ENCODE measurements at regions not wholly inside any gene's neighbourhood (a gene's known extent, or its start where the extent isn't known, plus 50 kb on each side); places are given as distances from the start of the nearest gene placed in this dataset.
A peak's percentile ranks its signal among the peaks of the same experiment; 100 is the strongest.

DNA sequence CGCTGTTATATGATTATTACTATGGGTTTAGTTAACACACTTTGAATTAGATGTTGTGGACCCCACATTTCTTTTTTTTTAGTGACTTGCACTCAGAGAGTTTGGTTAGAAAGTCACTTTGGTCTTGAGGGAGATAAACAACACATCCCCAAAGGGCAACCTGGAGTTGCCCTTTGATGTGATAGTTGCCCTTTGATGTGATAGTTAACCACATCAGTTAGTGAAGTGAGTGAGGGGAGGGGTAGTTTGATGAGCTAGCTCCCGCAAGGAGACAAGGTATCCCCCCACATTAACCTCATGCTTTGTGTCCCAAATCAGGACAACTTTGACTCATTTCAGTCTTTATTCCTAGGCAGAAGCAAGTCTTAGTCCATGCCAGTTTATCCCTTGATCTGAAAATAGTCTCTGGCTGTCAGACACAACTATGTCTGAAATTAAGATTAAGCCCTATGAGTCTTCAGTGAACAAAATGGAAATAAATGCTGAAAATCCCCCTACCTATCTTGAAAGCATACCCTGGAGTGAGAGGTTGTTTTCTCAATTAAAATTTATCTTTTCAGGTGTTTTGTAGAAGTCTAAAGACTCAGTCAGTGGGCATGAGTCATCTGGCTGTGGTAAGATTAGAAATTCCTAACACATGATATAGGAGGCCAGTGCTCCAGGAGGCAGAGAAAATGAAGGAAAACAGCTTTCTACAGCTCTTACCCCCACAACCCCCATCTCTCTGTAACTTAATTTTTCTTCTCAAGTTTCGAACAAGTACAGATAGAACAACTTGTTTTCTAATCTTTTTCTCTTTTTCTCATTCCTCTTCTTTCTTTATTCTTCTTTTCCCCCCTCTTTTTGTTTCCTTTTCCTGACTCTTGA, 208.9 kb upstream of the DMRTA1 start:
- Mint-ChIP-seq H3K9me3 (peaks cover 2% of the 10 kb centered on the region), H3K36me3 (no peaks in the 10 kb centered on the region), H3K4me1 (peaks cover 26% of the 10 kb centered on the region), H3K27ac (no peak overlapping the region), H3K27me3 (no peaks in the 10 kb centered on the region), H3K4me3 (no peak overlapping the region)
- DNase-seq (ENCODE audit: low spot score in 2 of 2) (no peak), ATAC-seq (ENCODE audit: low read depth) (no peak)

DNA sequence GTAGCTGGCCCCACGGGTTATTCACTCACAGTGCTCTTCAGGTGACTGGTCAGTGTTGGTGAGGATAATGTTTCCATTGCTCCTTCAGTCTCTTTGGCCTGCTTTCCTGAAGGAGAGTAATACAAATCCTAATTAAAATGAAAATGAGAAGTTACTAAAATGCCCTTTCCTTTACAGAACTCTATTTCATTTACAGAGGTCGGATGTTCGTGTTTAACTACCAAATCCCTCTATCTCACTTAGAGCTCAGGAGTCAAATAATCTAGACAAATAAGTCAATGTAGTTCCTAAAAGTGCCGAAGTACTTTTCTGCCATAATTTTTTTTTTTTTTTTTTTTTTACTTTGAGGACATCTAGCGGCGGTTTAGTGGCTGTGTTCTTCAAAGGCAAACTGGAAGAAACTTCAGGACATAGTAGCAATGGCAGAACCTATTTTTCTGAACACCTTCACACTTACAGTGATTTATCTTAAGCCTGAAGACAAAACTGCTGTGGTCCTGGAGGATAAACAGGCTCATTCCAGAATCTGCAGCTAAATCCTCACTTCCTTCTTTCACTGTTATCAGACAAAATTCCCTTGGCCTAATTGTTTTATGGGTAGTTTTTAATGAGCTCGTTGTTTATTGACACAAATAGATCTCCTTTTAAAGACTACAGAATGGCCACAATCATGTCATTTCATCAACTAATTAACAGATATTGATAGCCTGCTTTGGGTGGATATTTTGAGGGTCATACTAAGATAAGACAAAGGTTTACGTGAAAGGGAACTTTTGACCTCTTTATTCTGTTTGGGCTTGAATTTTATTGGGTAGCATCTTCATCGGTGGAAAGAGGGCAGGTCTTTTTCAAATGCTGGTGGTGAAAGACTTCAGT, 207.6 kb upstream of the DMRTA1 start:
- Mint-ChIP-seq H3K4me1 (peaks cover 26% of the 10 kb centered on the region), H3K36me3 (no peaks in the 10 kb centered on the region), H3K27ac (peak overlapping the region; percentile 45), H3K4me3 (peak overlapping the region; percentile 21), H3K27me3 (no peaks in the 10 kb centered on the region), H3K9me3 (peaks cover 2% of the 10 kb centered on the region)
- DNase-seq (ENCODE audit: low spot score in 2 of 2): no peak
- ATAC-seq (ENCODE audit: low read depth): peak; percentile 39

DNA sequence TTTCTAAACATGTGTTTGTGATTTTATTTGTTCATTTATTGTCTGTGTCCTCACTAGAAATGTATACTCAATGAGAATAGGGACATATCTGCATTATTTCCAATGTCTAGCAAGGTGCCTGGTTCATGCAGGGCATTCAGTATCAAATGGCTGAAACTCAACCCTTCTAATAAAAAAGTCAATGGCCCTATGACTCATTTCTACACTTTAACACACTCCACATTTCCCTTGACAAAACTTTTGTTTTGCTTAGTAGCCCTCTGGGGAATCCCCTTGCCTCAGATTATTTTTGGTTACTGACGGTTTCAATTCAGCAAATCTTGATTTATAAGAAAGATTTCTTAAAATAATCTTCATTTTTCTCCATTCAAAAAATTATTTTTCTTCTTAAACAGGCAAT, 206.0 kb upstream of the DMRTA1 start:
- DNase-seq (ENCODE audit: low spot score in 2 of 2) (peak in 1 of 2 donors; percentile 41), ATAC-seq (ENCODE audit: low read depth) (peak; percentile 80)
- no peaks in the 10 kb centered on the region for H3K36me3 Mint-ChIP-seq
- H3K9me3 Mint-ChIP-seq: no peaks in the 10 kb centered on the region
- H3K27me3 Mint-ChIP-seq: no peaks in the 10 kb centered on the region
- H3K4me1 Mint-ChIP-seq: peaks cover 22% of the 10 kb centered on the region
- peak overlapping the region; percentile 79 for H3K27ac Mint-ChIP-seq
- peak overlapping the region; percentile 50 for H3K4me3 Mint-ChIP-seq

DNA sequence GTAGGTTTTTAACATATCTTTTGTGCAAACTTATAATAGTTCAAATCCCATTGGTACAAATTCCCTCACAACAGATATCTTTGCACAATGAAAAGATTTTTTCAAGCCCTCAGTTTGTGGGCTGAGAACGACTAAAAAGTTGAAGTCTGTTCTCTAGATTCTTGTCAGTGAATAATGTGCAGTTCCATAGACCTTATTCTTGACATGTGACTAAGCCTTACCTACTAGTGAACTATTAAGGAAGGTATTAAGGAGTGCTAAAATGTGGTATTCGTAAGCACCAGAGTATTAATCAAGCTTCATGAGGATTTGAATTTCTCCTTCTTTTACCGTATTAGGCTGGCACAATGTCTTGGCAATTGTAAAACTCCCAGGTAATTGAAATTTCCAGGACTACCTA, 205.6 kb upstream of the DMRTA1 start:
- DNase-seq (ENCODE audit: low spot score in 2 of 2) (no peak), ATAC-seq (ENCODE audit: low read depth) (peak; percentile 28)
- peak overlapping the region; percentile 79 for H3K27ac Mint-ChIP-seq
- H3K36me3 Mint-ChIP-seq: no peaks in the 10 kb centered on the region
- no peak overlapping the region for H3K4me3 Mint-ChIP-seq
- no peaks in the 10 kb centered on the region for H3K9me3 Mint-ChIP-seq
- peaks cover 22% of the 10 kb centered on the region for H3K4me1 Mint-ChIP-seq
- H3K27me3 Mint-ChIP-seq: no peaks in the 10 kb centered on the region

DNA sequence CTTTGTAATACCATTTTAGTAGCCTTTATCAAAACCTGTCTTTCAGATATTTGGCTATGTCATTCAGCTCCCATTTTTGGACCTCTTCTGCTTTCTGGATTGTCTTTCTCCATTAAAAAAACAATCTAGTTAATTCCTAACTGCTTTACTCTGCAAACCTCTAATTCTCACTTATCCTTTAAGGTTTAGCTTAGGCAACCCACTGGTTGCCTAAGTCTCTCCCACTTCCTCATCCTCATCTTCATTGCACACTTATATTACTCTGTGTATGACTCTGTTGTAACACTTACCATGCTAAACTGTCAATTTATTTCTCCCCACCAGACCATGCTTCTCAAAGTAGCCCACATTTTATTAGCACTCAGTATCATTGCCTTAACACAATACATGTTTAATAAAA, 205.0 kb upstream of the DMRTA1 start:
- ATAC-seq (ENCODE audit: low read depth) (no peak), DNase-seq (ENCODE audit: low spot score in 2 of 2) (no peak)
- H3K4me1 Mint-ChIP-seq: peaks cover 22% of the 10 kb centered on the region
- H3K27ac Mint-ChIP-seq: peak overlapping the region; percentile 48
- no peaks in the 10 kb centered on the region for H3K27me3 Mint-ChIP-seq
- H3K36me3 Mint-ChIP-seq: no peaks in the 10 kb centered on the region
- no peak overlapping the region for H3K4me3 Mint-ChIP-seq
- H3K9me3 Mint-ChIP-seq: no peaks in the 10 kb centered on the region

DNA sequence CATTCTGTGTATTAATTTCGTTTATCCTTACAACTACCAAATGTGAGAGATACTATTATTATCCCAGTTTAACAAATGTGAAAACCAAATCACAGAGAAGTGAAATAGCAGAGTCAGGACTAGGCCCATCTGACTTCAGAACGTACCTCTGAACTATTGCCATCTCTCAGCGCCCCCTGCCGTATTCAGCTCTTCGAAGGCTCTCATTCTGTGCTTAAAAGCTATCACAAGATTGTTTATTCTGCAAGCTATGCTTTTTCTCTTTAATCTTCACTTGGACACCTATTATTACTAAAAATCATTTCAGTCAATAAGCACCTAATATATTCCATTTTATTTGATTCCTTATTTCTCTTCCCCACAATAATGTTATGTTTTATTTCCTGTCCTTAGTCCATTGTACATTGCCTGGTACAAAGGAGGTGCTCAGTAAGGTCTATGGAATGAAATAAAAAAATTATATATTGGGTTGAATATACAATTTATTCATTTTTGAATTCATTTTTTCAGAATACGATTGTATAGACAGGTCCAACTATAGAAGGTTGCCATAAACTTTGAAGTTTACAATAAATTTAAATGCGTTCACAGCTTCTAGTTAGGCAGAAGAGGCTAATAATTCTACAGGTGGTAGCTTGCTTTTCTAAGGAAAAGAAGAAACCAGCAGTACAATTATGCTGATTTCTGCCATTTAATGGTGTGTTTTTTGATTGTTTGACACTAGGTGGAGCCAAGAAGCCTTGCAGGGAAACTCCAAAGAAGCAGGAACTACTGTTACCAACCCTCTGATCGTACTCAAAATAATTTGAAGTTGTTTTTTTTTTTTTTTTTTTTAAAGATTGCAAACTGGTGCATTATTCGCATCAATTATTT, 202.2 kb upstream of the DMRTA1 start:
- Mint-ChIP-seq H3K4me3 (no peak overlapping the region), H3K36me3 (no peaks in the 10 kb centered on the region), H3K27me3 (no peaks in the 10 kb centered on the region), H3K9me3 (no peaks in the 10 kb centered on the region), H3K4me1 (peaks cover 16% of the 10 kb centered on the region), H3K27ac (peak overlapping the region; percentile 21)
- peak; percentile 20 to 38 for DNase-seq (ENCODE audit: low spot score in 2 of 2)
- peak; percentile 64 for ATAC-seq (ENCODE audit: low read depth)

DNA sequence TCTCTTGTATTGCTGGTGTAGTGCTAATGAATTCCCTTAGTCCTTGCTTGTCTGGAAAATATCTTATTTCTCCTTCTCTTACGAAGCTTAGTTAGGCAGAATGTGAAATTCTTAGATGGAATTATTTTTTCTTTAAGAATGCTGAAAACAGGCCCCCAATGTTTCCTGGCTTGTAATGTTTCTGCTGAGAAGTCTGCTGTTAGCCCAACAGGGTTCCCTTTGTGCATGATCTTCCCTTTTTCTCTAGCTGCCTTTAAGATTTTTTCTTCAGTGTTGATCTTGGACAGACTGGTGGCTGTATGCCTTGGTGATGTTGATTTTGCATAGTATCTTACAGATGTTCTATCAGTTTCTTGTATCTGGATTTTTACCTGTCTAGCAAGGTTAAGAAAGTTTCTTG, 191.3 kb upstream of the DMRTA1 start:
- Mint-ChIP-seq H3K4me1 (no peaks in the 10 kb centered on the region), H3K36me3 (peaks cover 8% of the 10 kb centered on the region), H3K27me3 (peaks cover 14% of the 10 kb centered on the region), H3K4me3 (no peak overlapping the region), H3K9me3 (peaks cover 19% of the 10 kb centered on the region), H3K27ac (no peak overlapping the region)
- DNase-seq (ENCODE audit: low spot score in 2 of 2) (no peak), ATAC-seq (ENCODE audit: low read depth) (no peak)

DNA sequence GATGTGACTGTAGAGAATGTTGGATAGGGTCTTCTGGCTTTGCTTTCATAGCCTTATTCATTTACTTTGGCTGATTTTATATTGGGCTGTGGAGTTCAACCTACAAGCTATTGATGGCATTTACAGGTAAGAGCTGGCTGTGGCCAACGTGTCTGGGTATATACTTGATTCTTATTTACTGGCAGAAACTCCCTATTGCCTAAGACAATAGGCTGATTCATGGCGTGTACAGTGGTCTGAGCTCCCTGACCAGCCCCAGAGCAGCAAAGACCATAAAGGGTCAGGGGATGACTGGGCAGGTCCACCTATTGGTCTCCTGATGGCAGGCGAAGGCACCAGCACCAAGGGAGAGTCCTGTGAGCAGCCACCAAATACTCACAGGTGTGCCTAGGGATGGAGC, 190.2 kb upstream of the DMRTA1 start:
- Mint-ChIP-seq H3K27ac (no peak overlapping the region), H3K36me3 (peaks cover 8% of the 10 kb centered on the region), H3K9me3 (peaks cover 16% of the 10 kb centered on the region), H3K4me3 (no peak overlapping the region), H3K4me1 (no peaks in the 10 kb centered on the region), H3K27me3 (peaks cover 12% of the 10 kb centered on the region)
- DNase-seq (ENCODE audit: low spot score in 2 of 2) (no peak), ATAC-seq (ENCODE audit: low read depth) (no peak)

DNA sequence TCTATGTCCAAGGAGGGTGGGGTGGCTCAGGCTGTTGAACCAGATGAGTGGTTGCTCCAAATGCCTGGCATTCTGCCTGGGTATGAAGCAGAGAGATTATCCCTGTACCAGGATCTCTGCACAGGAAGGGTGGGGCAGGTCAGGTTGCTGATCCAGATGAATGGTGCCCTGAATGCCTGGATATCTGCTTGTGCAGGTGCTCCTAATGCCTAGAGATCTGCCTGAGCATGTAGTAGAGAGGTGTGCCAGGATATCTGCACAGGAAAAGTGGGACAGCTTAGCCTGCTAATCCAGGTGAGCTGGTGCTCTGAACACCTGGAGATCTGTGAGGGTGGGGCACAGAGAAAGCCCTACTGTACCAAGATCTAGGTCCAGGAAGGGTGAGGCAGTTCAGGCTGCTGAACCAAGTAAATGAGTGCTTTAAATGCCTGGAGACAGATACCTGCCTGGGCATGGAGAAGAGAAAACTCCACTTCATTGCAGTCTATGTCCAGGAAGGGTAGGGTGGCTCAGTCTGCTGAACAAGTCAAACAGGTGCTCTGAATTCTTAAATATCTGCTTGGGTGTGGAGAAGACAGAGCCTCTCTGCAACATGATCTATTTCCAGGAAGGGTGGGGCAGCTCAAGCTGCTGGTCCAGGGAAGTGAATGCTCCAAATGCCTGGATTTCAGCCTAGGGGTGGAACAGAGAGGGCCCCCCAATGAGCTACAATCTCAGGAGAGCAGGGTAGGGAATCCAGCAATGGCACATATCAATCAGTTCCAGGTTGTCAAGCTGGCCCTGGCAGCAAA, 189.4 kb upstream of the DMRTA1 start:
- Mint-ChIP-seq H3K36me3 (peaks cover 2% of the 10 kb centered on the region), H3K4me3 (no peak overlapping the region), H3K4me1 (no peaks in the 10 kb centered on the region), H3K9me3 (peaks cover 10% of the 10 kb centered on the region), H3K27ac (no peak overlapping the region), H3K27me3 (peaks cover 7% of the 10 kb centered on the region)
- ATAC-seq (ENCODE audit: low read depth): no peak
- no peak for DNase-seq (ENCODE audit: low spot score in 2 of 2)

DNA sequence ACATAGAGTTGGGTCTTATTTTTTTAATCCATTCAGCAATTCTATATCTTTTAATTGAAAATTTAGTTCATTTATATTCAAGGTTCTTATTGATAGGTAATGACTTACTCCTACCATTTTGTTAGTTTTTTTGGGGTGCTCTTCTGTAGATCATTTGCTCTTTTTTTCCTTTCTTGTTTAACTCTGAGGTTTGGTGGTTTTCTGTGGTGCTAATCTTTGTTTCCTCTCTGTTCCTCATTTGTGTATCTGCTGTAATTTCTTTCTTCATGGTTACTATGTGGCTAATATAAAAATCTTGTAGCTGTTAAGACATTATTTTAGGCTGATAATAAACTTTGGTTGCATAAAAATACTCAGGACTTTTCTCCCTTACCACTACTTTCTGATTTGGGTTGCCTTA, 181.6 kb upstream of the DMRTA1 start:
- H3K4me1 Mint-ChIP-seq: peaks cover 3% of the 10 kb centered on the region

DNA sequence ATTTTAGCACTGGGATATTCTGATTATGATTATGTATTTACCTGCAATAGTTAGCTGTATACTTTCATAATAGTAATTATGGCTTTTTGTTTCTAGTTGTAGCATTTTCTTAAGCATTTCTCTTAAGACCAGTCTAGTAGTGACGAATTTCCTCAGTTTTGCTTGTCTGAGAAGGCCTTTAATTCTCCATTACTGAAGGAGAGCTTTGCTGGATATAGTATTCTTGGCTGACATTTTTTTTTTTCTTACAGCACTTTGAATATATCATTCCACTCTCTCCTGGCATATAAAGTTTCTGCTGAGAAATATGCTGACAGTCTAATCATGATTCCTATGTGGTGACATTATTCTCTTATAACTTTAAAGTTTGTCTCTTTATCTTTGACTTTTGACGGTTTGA, 181.1 kb upstream of the DMRTA1 start:
- DNase-seq (ENCODE audit: low spot score in 2 of 2): no peak
- no peak overlapping the region for H3K27ac Mint-ChIP-seq
- no peak for ATAC-seq (ENCODE audit: low read depth)
- peaks cover 5% of the 10 kb centered on the region for H3K27me3 Mint-ChIP-seq
- H3K4me3 Mint-ChIP-seq: no peak overlapping the region
- peaks cover 15% of the 10 kb centered on the region for H3K9me3 Mint-ChIP-seq
- H3K4me1 Mint-ChIP-seq: peaks cover 3% of the 10 kb centered on the region
- H3K36me3 Mint-ChIP-seq: peaks cover 5% of the 10 kb centered on the region

More for the DNA sequence above, 181.6 kb upstream of the DMRTA1 start:
- no peak for ATAC-seq (ENCODE audit: low read depth)
- Mint-ChIP-seq H3K36me3 (peaks cover 5% of the 10 kb centered on the region), H3K9me3 (peaks cover 15% of the 10 kb centered on the region), H3K4me3 (no peak overlapping the region), H3K27me3 (peaks cover 4% of the 10 kb centered on the region), H3K27ac (no peak overlapping the region)
- DNase-seq (ENCODE audit: low spot score in 2 of 2): no peak

DNA sequence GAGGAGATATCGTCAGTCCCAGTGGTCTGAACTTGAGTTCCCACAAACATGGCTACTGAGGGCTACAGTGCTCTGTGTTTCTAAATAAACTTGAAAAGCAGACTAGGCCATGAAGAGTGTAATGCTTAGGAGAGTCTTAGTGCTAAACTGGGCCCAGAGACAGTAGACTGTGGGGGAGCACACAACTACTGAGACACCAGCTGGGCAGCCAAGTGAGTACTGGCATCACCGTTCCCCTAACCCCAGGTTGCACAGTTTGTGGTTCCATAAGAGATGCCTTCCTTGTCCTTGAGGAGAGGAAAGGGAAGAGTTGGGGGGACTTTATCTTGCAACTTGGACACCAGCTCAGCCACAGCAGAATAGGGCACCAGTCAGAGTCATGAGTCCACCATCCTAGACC, 172.1 kb upstream of the DMRTA1 start:
- H3K36me3 Mint-ChIP-seq: no peaks in the 10 kb centered on the region
- H3K27me3 Mint-ChIP-seq: peaks cover 1% of the 10 kb centered on the region
- H3K4me1 Mint-ChIP-seq: no peaks in the 10 kb centered on the region
- H3K9me3 Mint-ChIP-seq: peaks cover 3% of the 10 kb centered on the region
- ATAC-seq (ENCODE audit: low read depth): no peak
- no peak for DNase-seq (ENCODE audit: low spot score in 2 of 2)
- no peak overlapping the region for H3K27ac Mint-ChIP-seq
- H3K4me3 Mint-ChIP-seq: no peak overlapping the region

DNA sequence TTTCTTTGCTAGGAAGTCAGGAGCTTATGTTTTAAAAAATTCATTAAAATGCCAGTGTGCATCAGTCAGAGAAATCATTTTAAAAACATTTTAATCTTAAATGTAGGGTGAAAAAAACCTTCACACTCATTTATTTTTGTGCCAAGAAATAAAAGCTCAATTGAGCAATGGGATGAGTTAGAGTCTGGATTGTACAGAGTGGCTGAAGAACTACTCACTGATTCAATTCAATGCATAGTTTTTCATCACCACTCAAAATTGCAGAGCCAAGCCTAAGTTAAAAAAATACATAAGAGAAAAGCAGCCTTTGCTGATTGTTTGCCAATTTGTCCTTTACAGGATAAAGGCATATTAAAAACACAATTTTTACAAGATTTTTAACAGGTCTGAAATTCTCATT, 168.2 kb upstream of the DMRTA1 start:
- Mint-ChIP-seq H3K4me3 (no peak overlapping the region), H3K27ac (no peak overlapping the region), H3K9me3 (peaks cover 1% of the 10 kb centered on the region), H3K36me3 (no peaks in the 10 kb centered on the region), H3K27me3 (no peaks in the 10 kb centered on the region), H3K4me1 (no peaks in the 10 kb centered on the region)
- ATAC-seq (ENCODE audit: low read depth): no peak
- DNase-seq (ENCODE audit: low spot score in 2 of 2): no peak
